Adrenal gland (tissue), 9 donors: ENCODE measurements at regions not wholly inside any gene's neighbourhood (a gene's known extent, or its start where the extent isn't known, plus 50 kb on each side); places are given as distances from the start of the nearest gene placed in this dataset.

Experiments
- DNase-seq, 7 donors: peaks; one replicate each; pipeline ENCODE4 v3.0.0-alpha.2; 2019 to 2020
- H3K27ac ChIP-seq, 5 donors: fragments of 200-600 bp; sonication (generic) in 4 of 5; 1 replicate in 3 of 5; 2 replicates in 2 of 5; pipeline versions ENCODE4 v1.5.1 to v1.8.0; 2016 to 2020; ENCODE audit warnings: mild to moderate bottlenecking in 1 of 5
- H3K27me3 ChIP-seq: fragments of 200-600 bp; 2 replicates; pipeline ENCODE4 v1.8.0; 2021
- H3K36me3 ChIP-seq, 2 donors: fragments of 200-600 bp; replicated peaks in 1 of 2; 1 replicate in 1 of 2; 2 replicates in 1 of 2; pipeline versions ENCODE4 v1.5.1 to v1.8.0; 2018 to 2022
- H3K4me1 ChIP-seq, 2 donors: fragments of 200-600 bp; replicated peaks in 1 of 2; 1 replicate in 1 of 2; 2 replicates in 1 of 2; pipeline versions ENCODE4 v1.5.1 to v1.8.0; 2018 to 2021
- H3K4me3 ChIP-seq, 4 donors: fragments of 200-600 bp; sonication (generic) in 3 of 4; one replicate each; pipeline ENCODE4 v1.5.1; 2016 to 2018
- H3K9me3 ChIP-seq, 3 donors: fragments of 200-600 bp; sonication (generic) in 1 of 3; replicated peaks in 1 of 3; 1 replicate in 2 of 3; 2 replicates in 1 of 3; pipeline versions ENCODE4 v1.5.1 to v1.8.0; 2016 to 2021
- POLR2A ChIP-seq, 2 donors: fragments of 450-650 bp; IDR thresholded peaks; one replicate each; pipeline ENCODE4 v1.6.1; 2017; ENCODE audit warnings: antibody characterized with exemption in 2 of 2, mild to moderate bottlenecking in 2 of 2, moderate library complexity in 1 of 2
- WGBS, 4 donors: extraction: QIAGEN DNeasy Blood & Tissue Kit in 2 of 4; methylation state at CpG; one replicate each; pipeline versions ENCODE4 v1.1.5 to v1.1.7; 2013 to 2017; 5-methylcytosine and 5-hydroxymethylcytosine counted together
- intact Hi-C, 2 donors: fragments of 100-400 bp; cut with DNase I; formaldehyde crosslinking; loops; one replicate each; pipeline versions ENCODE4 v1.14.1 to v1.15.0; 2022 to 2023
- TF ChIP-seq, protein P1 (sequence below), 6 experiments: fragments of 450-650 bp in 4 of 6; fragments of 200-600 bp in 2 of 6; sonication (generic) in 1 of 6; IDR thresholded peaks; 1 replicate in 5 of 6; 2 replicates in 1 of 6; pipeline versions ENCODE4 v1.5.1 to v1.8.0; 2016 to 2021; ENCODE audit warnings: antibody characterized with exemption in 6 of 6, mild to moderate bottlenecking in 2 of 6, moderate library complexity in 1 of 6
- donor health status: healthy with polysubstance abuse.
- donor health status: Bipolar disorder and iron deficiency.
- donor health status: DM: yes; HTN: yes; CAD: no.
- donor health status: DM: no; HTN: no; CAD: no.
- donor health status: DM: no; HTN: no; CAD: no.

DNA sequence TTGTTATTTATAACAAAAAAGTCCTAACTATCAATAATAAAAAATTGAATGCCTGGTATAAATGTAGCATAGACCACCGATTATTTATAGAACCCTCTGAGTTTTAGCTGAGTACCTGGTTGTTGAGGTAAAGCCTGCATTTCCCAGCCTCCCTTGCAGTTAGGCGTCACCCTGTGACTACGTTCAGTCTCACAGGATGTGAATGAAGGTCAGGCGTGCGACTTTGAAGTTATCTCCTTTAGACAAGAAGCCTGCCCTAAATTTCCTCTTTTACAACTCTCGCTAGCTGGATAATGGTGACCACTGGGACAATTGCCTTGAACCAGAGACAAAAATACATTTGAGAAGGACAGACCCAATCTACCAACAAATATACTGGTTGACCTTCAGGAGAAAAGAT, 67.5 kb upstream of the TES start:
- intact Hi-C loops = no loop called here
- Histone ChIP-seq H3K27ac (no peak overlapping the region), H3K4me3 (no peak overlapping the region), H3K4me1 (no peaks in the 10 kb centered on the region), H3K27me3 (no peaks in the 10 kb centered on the region), H3K9me3 (no peaks in the 10 kb centered on the region), H3K36me3 (no peaks in the 10 kb centered on the region)
- 35 to 46% (median 42%) methylated on average over 6 of the region's 6 CpGs for WGBS, 4 donors
- no peak for TF ChIP-seq POLR2A (IDR thresholded peaks at IDR 0.05)
- TF ChIP-seq, protein P1, sequence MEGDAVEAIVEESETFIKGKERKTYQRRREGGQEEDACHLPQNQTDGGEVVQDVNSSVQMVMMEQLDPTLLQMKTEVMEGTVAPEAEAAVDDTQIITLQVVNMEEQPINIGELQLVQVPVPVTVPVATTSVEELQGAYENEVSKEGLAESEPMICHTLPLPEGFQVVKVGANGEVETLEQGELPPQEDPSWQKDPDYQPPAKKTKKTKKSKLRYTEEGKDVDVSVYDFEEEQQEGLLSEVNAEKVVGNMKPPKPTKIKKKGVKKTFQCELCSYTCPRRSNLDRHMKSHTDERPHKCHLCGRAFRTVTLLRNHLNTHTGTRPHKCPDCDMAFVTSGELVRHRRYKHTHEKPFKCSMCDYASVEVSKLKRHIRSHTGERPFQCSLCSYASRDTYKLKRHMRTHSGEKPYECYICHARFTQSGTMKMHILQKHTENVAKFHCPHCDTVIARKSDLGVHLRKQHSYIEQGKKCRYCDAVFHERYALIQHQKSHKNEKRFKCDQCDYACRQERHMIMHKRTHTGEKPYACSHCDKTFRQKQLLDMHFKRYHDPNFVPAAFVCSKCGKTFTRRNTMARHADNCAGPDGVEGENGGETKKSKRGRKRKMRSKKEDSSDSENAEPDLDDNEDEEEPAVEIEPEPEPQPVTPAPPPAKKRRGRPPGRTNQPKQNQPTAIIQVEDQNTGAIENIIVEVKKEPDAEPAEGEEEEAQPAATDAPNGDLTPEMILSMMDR (IDR thresholded peaks at IDR 0.05) = no peak
- no peak for DNase-seq

DNA sequence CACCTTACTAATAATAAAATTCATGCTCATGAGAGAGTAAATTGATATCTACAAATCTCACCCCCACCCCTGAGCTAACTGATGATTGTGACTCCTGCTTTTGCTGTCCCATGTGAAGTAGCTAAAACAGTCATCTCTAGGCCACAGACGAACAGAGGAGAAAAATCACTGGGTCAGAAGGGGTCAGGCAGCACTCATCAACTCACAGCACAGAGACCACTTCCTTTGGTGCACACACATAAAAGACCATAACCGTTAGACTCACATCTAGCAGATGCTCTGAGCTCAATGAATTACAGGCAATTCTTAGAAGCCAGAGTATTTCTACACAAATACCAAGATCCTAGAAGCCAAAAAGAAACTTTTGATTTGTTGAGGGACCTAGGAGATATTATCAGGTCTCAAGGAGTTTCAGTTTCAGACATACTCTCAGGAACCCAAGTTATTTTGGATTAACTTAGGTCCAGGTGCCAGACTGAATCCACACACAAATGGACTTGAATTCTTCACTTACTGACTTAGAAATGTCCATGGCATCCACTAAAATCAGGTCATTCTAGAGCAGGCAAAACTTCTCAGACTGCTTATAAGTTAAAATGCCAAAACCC, 65.0 kb upstream of the TES start:
- WGBS, 4 donors = 30 to 46% (median 40%) methylated on average over 2 of the region's 2 CpGs
- no peak for DNase-seq
- Histone ChIP-seq H3K27ac (no peak overlapping the region), H3K36me3 (no peaks in the 10 kb centered on the region), H3K27me3 (no peaks in the 10 kb centered on the region), H3K9me3 (peaks cover 0 to 6% (median 0%) of the 10 kb centered on the region in 3 donors), H3K4me3 (no peak overlapping the region), H3K4me1 (no peaks in the 10 kb centered on the region)
- intact Hi-C loops = no loop called here
- TF ChIP-seq, protein P1 (IDR thresholded peaks at IDR 0.05) = no peak
- TF ChIP-seq POLR2A (IDR thresholded peaks at IDR 0.05) = no peak

DNA sequence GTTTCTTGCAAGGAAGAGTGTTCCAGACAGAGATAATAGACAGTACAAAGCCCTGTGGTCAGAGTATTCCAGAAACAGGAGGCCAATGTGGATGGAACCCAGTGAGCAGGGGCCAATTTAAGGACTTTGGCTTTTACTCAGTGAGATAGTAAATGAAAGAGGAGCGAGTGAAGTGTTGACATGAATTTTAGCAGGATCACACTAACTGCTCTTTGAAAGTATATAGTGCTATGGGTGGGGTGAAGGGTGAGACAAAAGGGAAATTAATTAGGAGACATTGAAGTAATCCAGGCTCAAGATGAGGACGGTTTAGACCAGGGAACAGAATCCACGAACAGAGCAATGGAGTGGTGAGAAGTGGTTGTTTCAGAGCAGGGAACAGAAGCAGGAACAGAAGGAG, 62.2 kb upstream of the TES start:
- no peaks in the 10 kb centered on the region for H3K27me3 ChIP-seq
- no peak for TF ChIP-seq POLR2A (IDR thresholded peaks at IDR 0.05)
- TF ChIP-seq, protein P1 (IDR thresholded peaks at IDR 0.05) = no peak
- H3K36me3 ChIP-seq = no peaks in the 10 kb centered on the region
- WGBS, 4 donors = 64 to 80% (median 71%) methylated on average over 3 of the region's 3 CpGs
- no peak for DNase-seq
- intact Hi-C loops = no loop called here
- no peak overlapping the region for H3K27ac ChIP-seq
- H3K9me3 ChIP-seq = peaks cover 0 to 6% (median 0%) of the 10 kb centered on the region in 3 donors
- no peaks in the 10 kb centered on the region for H3K4me1 ChIP-seq
- H3K4me3 ChIP-seq = no peak overlapping the region

DNA sequence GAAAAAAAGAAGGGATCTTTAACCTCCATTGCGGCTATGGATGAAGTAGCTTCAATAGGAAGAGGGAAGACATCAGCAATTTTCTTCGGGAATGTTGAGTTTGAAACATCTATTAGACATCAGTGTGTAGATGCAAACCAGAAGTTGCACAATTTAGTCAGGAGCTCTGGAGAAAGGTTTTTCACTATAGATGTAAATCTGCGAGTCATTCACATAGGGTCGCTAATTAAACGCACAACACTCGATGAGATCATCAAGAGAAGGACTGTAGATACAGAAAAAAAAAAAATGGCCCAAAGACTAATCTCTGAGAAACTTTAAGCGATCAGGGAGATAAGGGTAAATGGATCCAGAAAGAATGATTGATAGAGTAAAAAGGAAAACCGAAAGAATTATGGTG, 61.7 kb upstream of the TES start:
- H3K4me3 ChIP-seq = no peak overlapping the region
- intact Hi-C loops = no loop called here
- no peaks in the 10 kb centered on the region for H3K27me3 ChIP-seq
- peaks cover 0 to 6% (median 0%) of the 10 kb centered on the region in 3 donors for H3K9me3 ChIP-seq
- no peaks in the 10 kb centered on the region for H3K36me3 ChIP-seq
- TF ChIP-seq, protein P1 (IDR thresholded peaks at IDR 0.05) = no peak
- no peak for TF ChIP-seq POLR2A (IDR thresholded peaks at IDR 0.05)
- H3K4me1 ChIP-seq = no peaks in the 10 kb centered on the region
- WGBS, 4 donors = 85 to 92% (median 91%) methylated on average over 8 of the region's 8 CpGs
- no peak overlapping the region for H3K27ac ChIP-seq
- no peak for DNase-seq
